Keratinocyte (primary cell): ENCODE measurements at regions not wholly inside any gene's neighbourhood (a gene's known extent, or its start where the extent isn't known, plus 50 kb on each side); places are given as distances from the start of the nearest gene placed in this dataset.

Source experiments
- EZH2 ChIP-seq: IDR thresholded peaks from one replicate; pipeline ENCODE4 v1.6.1; 2012; ENCODE audit warnings: inconsistent platforms, mild to moderate bottlenecking, low read length, moderate library complexity
- TF ChIP-seq, protein P1 (sequence below), 3 experiments: IDR thresholded peaks in 1 of 3; conservative IDR thresholded peaks in 1 of 3; optimal IDR thresholded peaks in 1 of 3; 2 replicates in 2 of 3; 3 replicates in 1 of 3; pipeline versions ENCODE3 to v1.5.1; 2011; ENCODE audit warnings: low read length in 3 of 3, mild to moderate bottlenecking in 3 of 3, moderate library complexity in 2 of 3, control low read depth in 1 of 3, inconsistent platforms in 1 of 3; ENCODE audit not compliant: insufficient read depth in 2 of 3; ENCODE audit errors: extremely low read depth in 1 of 3

DNA sequence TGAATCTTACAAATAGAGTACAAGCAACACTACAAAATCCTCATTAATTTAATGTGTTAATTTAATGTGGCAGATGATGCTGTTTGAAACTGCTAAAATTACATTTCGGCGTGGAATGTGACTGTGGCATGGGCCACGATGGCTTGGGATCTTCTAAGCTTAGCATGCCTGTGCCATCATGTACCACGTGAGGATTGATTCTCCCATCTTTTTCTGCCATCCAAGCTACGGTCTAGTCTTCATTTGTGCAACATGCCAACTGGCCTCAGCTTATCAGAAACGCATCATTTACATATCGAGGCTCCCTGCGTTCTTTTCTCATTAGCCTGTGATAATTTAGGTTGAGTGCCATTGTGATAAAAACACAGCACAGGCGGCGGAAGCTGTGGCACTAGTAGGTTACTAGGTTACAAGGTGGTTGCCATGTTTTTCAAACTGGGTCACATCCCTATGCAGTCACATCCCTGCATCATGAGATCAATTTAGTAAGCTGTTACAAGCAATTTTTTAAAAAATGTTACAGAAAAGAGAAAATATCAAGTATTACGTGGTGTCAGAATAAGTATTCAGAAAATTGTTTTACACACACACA is 189.9 kb upstream of the RBPJ start:
- TF ChIP-seq, protein P1, sequence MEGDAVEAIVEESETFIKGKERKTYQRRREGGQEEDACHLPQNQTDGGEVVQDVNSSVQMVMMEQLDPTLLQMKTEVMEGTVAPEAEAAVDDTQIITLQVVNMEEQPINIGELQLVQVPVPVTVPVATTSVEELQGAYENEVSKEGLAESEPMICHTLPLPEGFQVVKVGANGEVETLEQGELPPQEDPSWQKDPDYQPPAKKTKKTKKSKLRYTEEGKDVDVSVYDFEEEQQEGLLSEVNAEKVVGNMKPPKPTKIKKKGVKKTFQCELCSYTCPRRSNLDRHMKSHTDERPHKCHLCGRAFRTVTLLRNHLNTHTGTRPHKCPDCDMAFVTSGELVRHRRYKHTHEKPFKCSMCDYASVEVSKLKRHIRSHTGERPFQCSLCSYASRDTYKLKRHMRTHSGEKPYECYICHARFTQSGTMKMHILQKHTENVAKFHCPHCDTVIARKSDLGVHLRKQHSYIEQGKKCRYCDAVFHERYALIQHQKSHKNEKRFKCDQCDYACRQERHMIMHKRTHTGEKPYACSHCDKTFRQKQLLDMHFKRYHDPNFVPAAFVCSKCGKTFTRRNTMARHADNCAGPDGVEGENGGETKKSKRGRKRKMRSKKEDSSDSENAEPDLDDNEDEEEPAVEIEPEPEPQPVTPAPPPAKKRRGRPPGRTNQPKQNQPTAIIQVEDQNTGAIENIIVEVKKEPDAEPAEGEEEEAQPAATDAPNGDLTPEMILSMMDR (optimal IDR thresholded peaks at IDR 0.05 in 1 of 3, IDR thresholded peaks at IDR 0.05 in 1 of 3, conservative IDR thresholded peaks at IDR 0.05 in 1 of 3; ENCODE audit: extremely low read depth in 1 of 3, insufficient read depth in 2 of 3, low read length in 3 of 3): no peak
- TF ChIP-seq EZH2: no peak
